Stimulated activated CD4-positive, alpha-beta T cell treated with anti-CD3 and anti-CD28 coated beads, Interleukin-12 subunit alpha, Interleukin-12 subunit beta, amount 100 ng/mL, for 4 hours (primary cell): ENCODE measurements at regions not wholly inside any gene's neighbourhood (a gene's known extent, or its start where the extent isn't known, plus 50 kb on each side); places are given as distances from the start of the nearest gene placed in this dataset.

Experiments used
- DNase-seq: peaks from one replicate; pipeline ENCODE4 v3.0.0-alpha.2; 2020

DNA sequence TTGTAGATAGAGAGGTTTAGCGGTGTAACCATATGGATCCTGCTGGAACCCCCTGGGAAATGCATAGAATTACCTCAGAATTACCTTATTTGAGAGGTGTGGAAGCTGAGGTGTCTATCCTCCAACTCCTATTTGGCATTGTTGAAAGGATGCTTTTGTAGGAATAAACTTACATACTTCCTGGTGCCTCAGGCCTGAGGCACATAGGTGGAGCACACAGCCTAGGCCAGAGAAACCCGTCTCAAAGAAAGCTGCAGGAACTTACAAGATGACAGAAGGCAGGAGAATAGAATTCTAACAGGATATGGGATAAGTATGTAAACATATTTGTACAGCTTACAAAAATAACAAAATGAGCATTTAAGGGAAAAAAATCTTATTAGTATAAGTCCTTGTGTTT, 1507.2 kb upstream of the ZEB2 start:
- no peak for DNase-seq

- no peak for DNase-seq
These were observed 1505.6 kb upstream of the ZEB2 start for GRCh38 chr2:146025519-146025918.

DNA sequence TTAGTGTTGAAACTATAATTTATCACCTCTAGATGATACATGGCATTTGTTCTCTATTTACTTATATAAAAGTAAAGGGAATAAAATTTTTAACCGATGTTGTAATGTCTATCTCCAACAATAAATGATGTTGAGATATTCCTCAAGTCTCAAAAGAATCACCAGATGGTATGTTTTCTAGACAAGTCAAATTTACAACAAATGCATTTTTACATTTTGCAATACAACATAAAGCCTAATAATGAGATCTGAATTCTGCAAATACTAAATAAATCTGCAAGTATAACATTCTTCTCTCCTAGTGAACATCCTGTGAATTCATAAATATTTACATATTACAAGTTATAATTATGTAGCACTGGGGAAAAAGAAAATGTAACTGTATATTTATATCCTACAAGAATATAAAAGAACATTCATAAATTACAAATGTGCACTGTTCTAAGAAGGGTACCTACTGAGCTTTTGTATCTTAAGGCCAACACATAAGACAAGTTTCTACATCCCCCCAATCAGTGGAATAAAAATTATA, 1504.4 kb upstream of the ZEB2 start:
- no peak for DNase-seq

DNA sequence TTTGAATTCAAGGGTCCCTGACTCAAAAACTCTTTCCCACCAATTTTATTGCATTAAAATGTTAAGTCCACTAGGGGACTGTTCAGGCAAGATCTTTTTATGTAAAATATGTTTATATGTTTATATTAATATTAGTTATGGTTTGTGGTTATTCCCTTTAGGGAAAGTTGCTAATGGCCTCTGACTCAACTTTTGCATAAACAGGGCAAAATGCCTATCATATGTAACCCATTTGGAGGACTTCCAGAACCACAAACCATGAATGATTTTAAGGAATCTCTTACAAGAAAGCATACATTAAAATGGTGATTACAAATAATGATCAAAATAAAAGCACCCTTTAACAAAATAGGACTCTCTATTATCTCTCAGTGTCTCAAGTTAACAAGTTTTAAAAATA, 1484.5 kb upstream of the ZEB2 start:
- DNase-seq, result no peak

GRCh38 chr2:146003337-146003736, 1483.4 kb upstream of the ZEB2 start:
- DNase-seq, result no peak

DNA sequence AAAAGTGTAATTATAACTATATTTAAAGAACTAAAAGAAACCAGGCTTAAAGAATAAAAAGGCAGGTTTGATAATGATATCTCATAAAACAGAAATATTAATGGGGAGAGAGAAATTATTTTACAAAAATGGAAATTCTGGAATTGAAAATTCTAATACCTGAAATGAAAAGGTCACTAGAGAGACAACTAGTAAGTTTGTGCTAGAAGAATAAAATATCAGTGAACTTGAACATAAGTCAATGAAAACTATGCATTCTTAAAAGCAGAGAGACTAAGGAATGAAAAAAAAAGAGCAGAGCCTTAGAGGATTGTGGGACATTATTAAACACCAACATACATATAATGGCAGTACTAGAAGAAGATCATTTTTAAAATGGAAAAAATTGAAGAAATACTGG, 1475.0 kb upstream of the ZEB2 start:
- no peak for DNase-seq

GRCh38 chr2:145992572-145992971, 1472.7 kb upstream of the ZEB2 start:
- no peak for DNase-seq

DNA sequence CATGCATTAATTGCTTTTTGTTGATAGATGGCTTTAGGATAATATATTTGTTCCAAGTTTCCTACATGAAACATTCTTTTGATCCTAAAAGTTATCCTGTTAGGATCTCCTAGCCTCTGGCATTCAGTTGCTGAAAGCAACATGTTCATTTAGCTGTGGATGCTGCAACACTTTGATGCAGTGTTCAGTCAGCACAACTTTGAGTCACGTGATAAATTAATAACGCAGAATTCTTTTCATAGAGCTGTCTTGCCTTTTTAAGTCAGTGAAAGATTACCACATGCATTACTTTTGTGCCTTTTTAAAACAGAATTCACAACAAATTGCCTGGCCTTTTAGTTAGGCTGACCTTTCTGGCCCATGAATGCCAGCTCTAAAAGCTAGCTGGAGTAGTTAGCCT, 1467.9 kb upstream of the ZEB2 start:
- no peak for DNase-seq

- DNase-seq, result no peak
These were observed 1465.6 kb upstream of the ZEB2 start for GRCh38 chr2:145985517-145985916.

GRCh38 chr2:145984580-145984979, 1464.7 kb upstream of the ZEB2 start:
- no peak for DNase-seq

DNA sequence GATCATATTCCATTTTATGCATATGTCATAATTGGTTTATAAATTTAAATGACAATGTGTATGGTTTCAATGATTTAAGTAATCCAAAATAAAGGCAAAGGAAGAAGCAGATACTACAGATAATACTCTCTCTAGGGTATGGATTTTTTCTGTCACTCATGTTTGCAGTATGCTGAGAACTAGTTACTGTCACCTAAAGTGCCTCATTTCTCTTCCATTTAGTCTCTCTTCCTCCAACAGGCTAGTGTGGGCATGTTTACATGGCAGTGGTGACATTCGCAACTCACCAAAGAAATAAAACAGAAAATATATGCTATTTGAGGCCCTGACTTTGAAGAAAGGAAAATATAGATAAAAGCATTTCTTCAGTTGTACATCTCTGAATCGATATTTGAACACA, 1460.4 kb upstream of the ZEB2 start:
- DNase-seq, result no peak

DNA sequence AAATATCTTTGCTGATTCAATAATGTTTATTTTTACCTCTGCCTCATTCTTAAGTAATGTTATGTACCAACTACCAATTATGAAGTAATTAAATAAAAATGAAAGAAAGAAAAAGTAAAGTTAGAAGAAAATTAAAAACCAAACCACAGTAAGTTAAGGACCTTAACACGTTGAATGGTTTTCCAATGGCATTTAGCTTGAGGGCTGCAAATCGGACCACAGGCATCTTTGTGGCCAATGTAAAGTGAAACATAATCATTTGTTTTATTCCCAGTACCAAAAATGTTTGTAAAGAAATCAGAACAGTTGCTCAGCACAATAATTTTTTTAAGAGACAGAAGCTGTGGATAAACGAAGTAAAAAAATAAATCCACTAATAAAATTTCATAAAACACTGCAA, 1455.5 kb upstream of the ZEB2 start:
- no peak for DNase-seq

- DNase-seq, result no peak
These were observed 1441.9 kb upstream of the ZEB2 start for GRCh38 chr2:145961846-145962245.

GRCh38 chr2:145960479-145961163, 1440.7 kb upstream of the ZEB2 start:
- DNase-seq, result no peak

GRCh38 chr2:145958611-145959010, 1438.7 kb upstream of the ZEB2 start:
- DNase-seq, result no peak

DNA sequence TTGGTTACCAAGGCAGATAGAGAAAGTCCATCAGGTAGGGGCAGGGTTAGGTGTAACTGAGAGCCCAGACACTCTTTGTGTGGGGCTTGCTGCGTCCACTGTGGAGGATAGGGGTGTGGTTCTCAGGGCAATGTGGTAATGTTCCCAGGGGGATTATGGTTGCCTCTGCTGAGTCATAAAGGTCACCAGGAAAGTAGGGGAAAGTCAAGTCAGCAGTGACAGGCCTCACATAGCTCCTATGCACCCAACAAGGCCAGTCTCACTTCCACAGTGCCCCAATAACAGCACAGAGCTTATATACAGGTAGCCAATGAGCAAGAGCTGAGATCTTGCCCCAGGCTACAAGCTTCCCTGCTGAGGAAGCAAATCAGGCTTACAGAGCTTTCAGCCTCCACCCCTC, 1438.0 kb upstream of the ZEB2 start:
- no peak for DNase-seq

DNA sequence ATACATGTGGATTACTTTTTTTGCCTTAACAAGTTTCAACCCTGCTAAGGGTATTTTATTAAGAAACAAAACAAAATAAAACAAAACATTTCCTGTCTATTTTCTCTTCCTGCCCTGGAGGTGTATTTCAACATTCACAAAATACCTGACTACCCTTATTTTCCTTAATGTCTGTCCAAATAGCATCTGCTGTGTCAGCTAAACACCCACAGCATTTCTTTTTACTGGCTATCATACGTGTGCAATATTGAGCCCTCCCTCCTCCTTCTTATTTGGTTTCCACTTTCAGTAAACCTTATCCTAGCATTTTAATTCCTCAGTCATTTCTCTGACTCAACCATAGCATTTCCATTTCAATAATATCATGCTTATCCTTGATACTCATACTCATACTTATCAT, 1420.0 kb upstream of the ZEB2 start:
- no peak for DNase-seq

GRCh38 chr2:145935016-145935415, 1415.1 kb upstream of the ZEB2 start:
- no peak for DNase-seq

DNA sequence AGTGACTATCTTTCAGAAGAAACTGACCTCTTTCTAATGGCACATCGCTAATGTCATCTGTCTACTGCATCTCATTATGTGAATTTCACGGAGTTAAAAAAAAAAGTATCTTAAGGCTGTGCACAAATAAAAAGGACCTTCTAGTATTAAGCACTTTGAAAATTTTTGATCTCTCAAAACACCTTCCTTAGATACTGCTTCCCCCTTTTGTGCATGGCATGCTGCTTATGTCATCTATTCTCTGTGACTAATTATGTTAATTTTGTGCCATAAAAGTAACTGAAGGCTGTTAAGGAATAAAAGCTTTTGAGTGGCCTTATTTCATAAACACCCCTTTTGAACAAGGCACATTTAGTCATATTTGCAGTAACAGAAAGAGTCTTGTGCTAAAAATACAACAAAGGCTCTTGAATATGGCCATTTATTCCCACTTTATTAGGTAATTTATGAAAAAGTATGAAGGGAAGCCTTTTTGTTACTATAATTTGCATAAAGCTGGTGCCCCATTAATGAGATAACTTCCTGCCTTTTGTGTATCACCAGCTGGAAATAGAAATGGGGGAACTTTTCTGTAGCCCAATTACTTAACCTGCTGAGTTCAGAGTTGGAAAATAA, 1412.0 kb upstream of the ZEB2 start:
- DNase-seq, result no peak

GRCh38 chr2:145930318-145930717, 1410.4 kb upstream of the ZEB2 start:
- no peak for DNase-seq

DNA sequence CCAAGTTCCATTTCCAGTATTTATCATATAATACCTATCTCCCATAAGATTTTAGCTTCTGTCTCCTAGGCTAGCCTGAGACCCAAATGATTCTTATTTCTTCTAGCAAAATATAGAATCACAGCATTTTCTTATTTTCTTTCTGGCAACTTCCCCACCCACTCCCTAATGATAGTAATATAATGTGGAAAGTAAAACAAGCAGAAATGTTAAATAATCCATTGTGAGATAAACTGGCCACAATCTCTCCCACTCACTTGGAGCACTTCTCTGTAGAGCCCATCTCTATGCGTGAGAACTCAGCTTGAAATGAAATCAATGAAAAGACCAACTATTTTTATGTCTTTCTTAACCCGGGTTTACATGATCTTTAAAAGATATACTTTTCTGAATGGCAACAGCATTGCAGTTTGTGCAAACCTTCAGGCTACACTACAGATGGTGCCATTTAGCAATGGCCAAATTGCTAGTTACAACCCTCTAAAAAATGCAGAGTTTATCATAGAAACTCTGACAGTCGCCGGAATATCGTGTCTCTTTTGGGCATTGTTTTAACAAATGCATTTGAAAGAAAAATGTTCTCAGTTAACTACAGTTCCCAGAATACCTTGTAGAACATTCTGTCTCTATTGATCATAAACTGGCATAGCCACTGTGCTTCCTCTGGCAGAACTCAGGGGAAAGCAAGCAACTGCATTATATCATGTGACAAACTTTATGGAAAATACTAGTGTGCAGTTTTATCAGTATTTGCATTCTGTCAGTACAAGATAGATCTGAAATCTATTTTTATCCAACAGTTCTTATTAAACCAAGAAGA, 1407.4 kb upstream of the ZEB2 start:
- no peak for DNase-seq

- no peak for DNase-seq
These were observed 1405.7 kb upstream of the ZEB2 start for GRCh38 chr2:145925591-145925990.

DNA sequence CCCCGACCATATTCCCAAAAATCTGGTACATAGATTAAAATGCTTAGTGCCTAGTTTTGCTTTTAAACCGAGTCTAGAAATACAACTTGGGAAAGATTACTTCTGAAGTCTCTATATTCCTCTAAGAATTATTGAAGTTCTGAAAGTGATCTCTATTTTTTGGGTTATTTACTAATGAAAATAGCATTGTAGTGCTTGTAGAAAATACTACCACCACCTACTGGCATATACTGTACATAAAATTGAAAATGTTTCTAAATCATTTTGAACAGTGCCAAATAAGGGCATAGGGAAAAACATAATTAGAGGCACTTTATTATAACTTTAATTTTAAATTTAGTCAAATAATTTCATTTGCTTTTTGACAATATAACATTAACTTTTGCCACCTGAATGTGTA, 1399.6 kb upstream of the ZEB2 start:
- no peak for DNase-seq

DNA sequence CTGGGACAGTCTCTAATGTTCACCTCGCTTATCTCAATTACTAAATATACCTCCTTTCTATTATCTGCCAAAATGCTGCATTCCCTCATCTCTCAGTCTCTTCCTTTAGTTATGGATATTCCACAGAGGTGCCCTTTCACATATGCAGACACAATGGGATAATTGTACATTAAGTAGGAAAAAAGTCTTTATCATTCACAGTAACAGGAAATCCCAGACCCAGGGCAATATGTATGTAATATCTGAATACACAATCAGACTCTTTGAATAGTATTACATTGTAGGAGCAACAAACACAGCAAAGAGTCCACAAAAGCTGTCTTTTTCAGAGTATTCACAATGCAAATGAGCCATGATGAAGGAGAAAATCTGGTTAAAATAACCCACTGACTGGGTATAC, 1399.0 kb upstream of the ZEB2 start:
- DNase-seq, result no peak
